KMS-11 (cell line): ENCODE measurements at regions not wholly inside any gene's neighbourhood (a gene's known extent, or its start where the extent isn't known, plus 50 kb on each side); places are given as distances from the start of the nearest gene placed in this dataset.

Experiments used
- H2AFZ ChIP-seq: fragments of 200-600 bp; sonication (generic); 2 replicates; pipeline ENCODE4 v1.6.1; 2016; ENCODE audit warnings: antibody characterized with exemption, mixed run types, low read depth
- H3K27ac ChIP-seq: fragments of 200-600 bp; sonication (generic); 2 replicates; pipeline ENCODE4 v1.6.1; 2016; ENCODE audit warnings: mild to moderate bottlenecking, mixed run types
- H3K27me3 ChIP-seq: fragments of 200-600 bp; sonication (generic); 2 replicates; pipeline ENCODE4 v1.6.1; 2017; ENCODE audit warnings: mild to moderate bottlenecking, low read depth, mixed run types, moderate library complexity; ENCODE audit not compliant: insufficient read depth
- H3K36me3 ChIP-seq: fragments of 200-600 bp; sonication (generic); 2 replicates; pipeline ENCODE4 v1.6.1; 2017; ENCODE audit warnings: mild to moderate bottlenecking, mixed run types; ENCODE audit not compliant: insufficient read depth
- H3K4me1 ChIP-seq: fragments of 200-600 bp; sonication (generic); 2 replicates; pipeline ENCODE4 v1.6.1; 2016; ENCODE audit warnings: mild to moderate bottlenecking, low read depth, mixed run types; ENCODE audit not compliant: poor library complexity, severe bottlenecking
- H3K4me2 ChIP-seq: fragments of 200-600 bp; sonication (generic); 2 replicates; pipeline ENCODE4 v1.7.0; 2016; ENCODE audit warnings: mild to moderate bottlenecking, mixed run types
- H3K4me3 ChIP-seq: fragments of 200-600 bp; sonication (generic); IDR thresholded peaks from 2 replicates; pipeline ENCODE4 v1.6.1; 2017; ENCODE audit warnings: low read depth, low read length, mixed read lengths; ENCODE audit not compliant: insufficient read depth
- H3K79me2 ChIP-seq: fragments of 200-600 bp; sonication (generic); 2 replicates; pipeline ENCODE4 v1.6.1; 2016; ENCODE audit warnings: low read depth, mixed run types; ENCODE audit not compliant: insufficient read depth
- H3K9ac ChIP-seq: fragments of 200-600 bp; sonication (generic); 2 replicates; pipeline ENCODE4 v1.6.1; 2016; ENCODE audit warnings: mild to moderate bottlenecking, mixed run types
- H4K20me1 ChIP-seq: fragments of 200-600 bp; sonication (generic); 2 replicates; pipeline ENCODE4 v1.6.1; 2016; ENCODE audit warnings: mild to moderate bottlenecking, mixed run types; ENCODE audit not compliant: insufficient read depth
- CTCF ChIP-seq: fragments of 200-600 bp; sonication (generic); conservative IDR thresholded peaks from 2 replicates; pipeline ENCODE4 v1.6.1; 2017; ENCODE audit warnings: low read depth, mild to moderate bottlenecking, antibody characterized with exemption, low read length, moderate library complexity, mixed read lengths

GRCh38 chr10:43955002-43955596 is 306.4 kb upstream of the ZNF32 start:
- no peak overlapping the region for H3K9ac ChIP-seq
- H3K4me3 ChIP-seq, result no peak overlapping the region
- H3K4me1 ChIP-seq, result no peaks in the 10 kb centered on the region
- no peak for TF ChIP-seq CTCF
- H3K79me2 ChIP-seq, result no peaks in the 10 kb centered on the region
- H2AFZ ChIP-seq, result no peak overlapping the region
- no peaks in the 10 kb centered on the region for H4K20me1 ChIP-seq
- no peak overlapping the region for H3K4me2 ChIP-seq
- H3K27ac ChIP-seq, result no peak overlapping the region
- H3K27me3 ChIP-seq, result no peaks in the 10 kb centered on the region
- H3K36me3 ChIP-seq, result no peaks in the 10 kb centered on the region; the same call in 1 of the 2 replicates

DNA sequence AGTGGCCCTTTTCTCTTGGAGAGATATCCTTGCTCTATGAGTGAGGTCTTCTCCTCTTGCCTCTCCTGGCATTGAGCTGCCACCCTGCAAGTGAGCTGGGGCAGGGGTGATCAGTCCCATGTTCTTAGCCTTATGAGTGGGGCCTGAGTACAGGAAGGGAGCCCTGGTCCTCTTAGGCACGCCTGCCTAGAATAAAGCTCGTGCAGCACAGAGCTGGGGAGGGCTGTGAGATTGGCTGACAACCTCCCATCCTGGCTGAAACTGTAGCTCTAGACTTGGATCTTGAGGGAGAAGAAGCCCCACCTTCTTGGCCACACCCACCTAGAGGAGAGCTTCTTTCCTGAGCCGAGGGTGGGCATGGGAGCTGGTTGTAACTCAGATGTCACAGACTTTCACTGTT is 305.0 kb upstream of the ZNF32 start:
- H3K9ac ChIP-seq, result no peak overlapping the region
- no peaks in the 10 kb centered on the region for H3K79me2 ChIP-seq
- no peaks in the 10 kb centered on the region for H3K4me1 ChIP-seq
- H2AFZ ChIP-seq, result no peak overlapping the region
- no peaks in the 10 kb centered on the region; the same call in 1 of the 2 replicates for H3K36me3 ChIP-seq
- no peak for TF ChIP-seq CTCF
- H3K4me3 ChIP-seq, result no peak overlapping the region
- H3K27ac ChIP-seq, result no peak overlapping the region
- no peaks in the 10 kb centered on the region for H4K20me1 ChIP-seq
- no peaks in the 10 kb centered on the region for H3K27me3 ChIP-seq
- H3K4me2 ChIP-seq, result no peak overlapping the region

DNA sequence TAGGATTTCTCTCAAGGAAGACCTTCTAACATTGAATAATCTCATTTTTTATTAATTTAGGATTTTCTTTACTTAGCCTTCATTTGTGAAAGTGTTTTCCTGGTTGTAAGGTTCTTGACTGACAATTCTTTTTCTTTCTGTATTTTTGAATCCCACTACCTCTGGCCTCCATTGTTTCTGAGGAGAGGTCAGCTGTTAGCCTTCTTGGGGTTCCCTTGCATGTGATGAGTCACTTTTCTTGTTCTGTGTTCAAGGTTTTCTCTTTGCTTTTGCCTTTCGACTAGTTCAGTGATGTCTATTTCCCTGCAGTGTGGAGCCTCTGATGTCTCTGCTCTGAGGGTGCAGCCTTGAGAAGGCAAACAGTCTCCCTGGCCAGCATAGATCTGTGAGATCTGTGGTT is 304.1 kb upstream of the ZNF32 start:
- Histone ChIP-seq H3K4me2 (no peak overlapping the region), H3K79me2 (no peaks in the 10 kb centered on the region), H3K27me3 (no peaks in the 10 kb centered on the region), H2AFZ (no peak overlapping the region), H3K4me3 (no peak overlapping the region), H3K36me3 (no peaks in the 10 kb centered on the region; the same call in 1 of the 2 replicates), H3K4me1 (no peaks in the 10 kb centered on the region), H3K27ac (no peak overlapping the region), H3K9ac (no peak overlapping the region), H4K20me1 (no peaks in the 10 kb centered on the region)
- no peak for TF ChIP-seq CTCF

DNA sequence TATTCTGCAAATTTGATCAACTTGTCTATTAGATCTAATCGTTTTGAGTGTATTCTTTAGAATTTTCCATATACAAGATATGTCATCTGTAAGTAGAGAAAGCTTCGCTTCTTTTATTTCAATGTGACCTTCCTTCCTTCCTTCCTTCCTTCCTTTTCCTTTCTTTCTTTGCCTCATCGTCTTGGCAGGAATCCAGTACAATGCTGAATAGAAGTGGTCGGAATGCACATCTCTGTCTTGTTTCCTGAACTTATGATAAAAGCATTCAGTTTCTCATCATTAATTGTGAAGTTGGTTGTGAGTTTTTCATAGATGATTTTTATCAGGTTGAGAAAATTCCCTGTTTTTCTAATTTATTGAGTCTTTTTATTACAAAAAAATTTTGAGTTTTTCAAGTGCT is 300.7 kb upstream of the ZNF32 start:
- H3K4me1 ChIP-seq, result no peaks in the 10 kb centered on the region
- no peak for TF ChIP-seq CTCF
- H4K20me1 ChIP-seq, result no peaks in the 10 kb centered on the region
- no peaks in the 10 kb centered on the region for H3K79me2 ChIP-seq
- no peaks in the 10 kb centered on the region for H3K27me3 ChIP-seq
- no peak overlapping the region for H2AFZ ChIP-seq
- H3K4me2 ChIP-seq, result no peak overlapping the region
- H3K36me3 ChIP-seq, result no peaks in the 10 kb centered on the region; the same call in 1 of the 2 replicates
- no peak overlapping the region for H3K27ac ChIP-seq
- no peak overlapping the region for H3K4me3 ChIP-seq
- no peak overlapping the region for H3K9ac ChIP-seq
